ENCODE measurements at regions not wholly inside any gene's neighbourhood (a gene's known extent, or its start where the extent isn't known, plus 50 kb on each side); places are given as distances from the start of the nearest gene placed in this dataset.

DNA sequence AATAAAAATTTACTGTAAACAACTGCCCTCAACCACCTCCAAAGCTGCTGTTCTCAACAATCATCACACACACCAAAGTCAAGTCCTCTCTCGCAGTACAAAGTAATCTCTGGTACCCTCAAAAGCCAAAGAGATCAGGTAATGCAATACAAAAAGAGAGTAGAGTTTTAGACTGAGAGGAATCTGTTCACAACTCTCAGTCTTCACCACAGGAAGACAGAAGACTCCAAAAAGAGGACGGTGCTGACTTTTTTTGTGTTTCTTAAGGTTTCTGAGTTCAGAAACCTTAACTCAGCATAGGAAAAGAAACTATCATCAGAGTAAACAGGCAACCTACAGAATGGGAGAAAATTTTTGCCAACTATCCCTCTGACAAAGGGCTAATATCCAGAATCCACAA, 1072.3 kb upstream of the DIAPH2 start:
- DNase-seq (ENCODE audit: low spot score in 2 of 2) = no peak
- TF ChIP-seq, protein P1, sequence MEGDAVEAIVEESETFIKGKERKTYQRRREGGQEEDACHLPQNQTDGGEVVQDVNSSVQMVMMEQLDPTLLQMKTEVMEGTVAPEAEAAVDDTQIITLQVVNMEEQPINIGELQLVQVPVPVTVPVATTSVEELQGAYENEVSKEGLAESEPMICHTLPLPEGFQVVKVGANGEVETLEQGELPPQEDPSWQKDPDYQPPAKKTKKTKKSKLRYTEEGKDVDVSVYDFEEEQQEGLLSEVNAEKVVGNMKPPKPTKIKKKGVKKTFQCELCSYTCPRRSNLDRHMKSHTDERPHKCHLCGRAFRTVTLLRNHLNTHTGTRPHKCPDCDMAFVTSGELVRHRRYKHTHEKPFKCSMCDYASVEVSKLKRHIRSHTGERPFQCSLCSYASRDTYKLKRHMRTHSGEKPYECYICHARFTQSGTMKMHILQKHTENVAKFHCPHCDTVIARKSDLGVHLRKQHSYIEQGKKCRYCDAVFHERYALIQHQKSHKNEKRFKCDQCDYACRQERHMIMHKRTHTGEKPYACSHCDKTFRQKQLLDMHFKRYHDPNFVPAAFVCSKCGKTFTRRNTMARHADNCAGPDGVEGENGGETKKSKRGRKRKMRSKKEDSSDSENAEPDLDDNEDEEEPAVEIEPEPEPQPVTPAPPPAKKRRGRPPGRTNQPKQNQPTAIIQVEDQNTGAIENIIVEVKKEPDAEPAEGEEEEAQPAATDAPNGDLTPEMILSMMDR (IDR thresholded peaks at IDR 0.05) = no peak
- Histone ChIP-seq H3K27ac (no peak overlapping the region), H3K4me3 (no peak overlapping the region), H3K9me3 (no peaks in the 10 kb centered on the region), H3K36me3 (no peaks in the 10 kb centered on the region), H3K4me1 (no peaks in the 10 kb centered on the region), H3K27me3 (no peaks in the 10 kb centered on the region)
- intact Hi-C loops (cut with DNase I) = no loop called here

DNA sequence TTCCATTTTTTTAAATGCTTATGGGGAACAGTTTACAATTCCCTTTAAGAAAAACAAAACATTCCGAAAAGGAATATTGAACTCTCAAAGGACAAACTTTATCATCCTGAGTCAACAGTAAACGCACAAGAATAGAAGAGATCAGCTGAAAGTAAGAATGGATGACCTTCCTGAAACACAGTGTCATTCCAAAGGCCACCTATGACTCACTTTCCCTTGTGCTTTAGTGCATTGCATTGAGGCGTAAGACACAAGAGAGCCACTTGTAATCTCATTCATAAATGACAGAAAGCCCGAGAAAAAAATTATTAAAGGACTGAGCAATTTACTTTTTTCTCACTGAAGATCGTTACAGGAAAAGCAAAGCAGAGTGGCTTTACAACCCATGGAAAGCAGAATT, 1062.4 kb upstream of the DIAPH2 start:
- Histone ChIP-seq H3K27ac (no peak overlapping the region), H3K4me3 (no peak overlapping the region), H3K4me1 (no peaks in the 10 kb centered on the region), H3K36me3 (no peaks in the 10 kb centered on the region), H3K27me3 (no peaks in the 10 kb centered on the region), H3K9me3 (no peaks in the 10 kb centered on the region)
- intact Hi-C loops (cut with DNase I) = no loop called here
- no peak for DNase-seq (ENCODE audit: low spot score in 2 of 2)
- TF ChIP-seq, protein P1 (IDR thresholded peaks at IDR 0.05) = no peak

DNA sequence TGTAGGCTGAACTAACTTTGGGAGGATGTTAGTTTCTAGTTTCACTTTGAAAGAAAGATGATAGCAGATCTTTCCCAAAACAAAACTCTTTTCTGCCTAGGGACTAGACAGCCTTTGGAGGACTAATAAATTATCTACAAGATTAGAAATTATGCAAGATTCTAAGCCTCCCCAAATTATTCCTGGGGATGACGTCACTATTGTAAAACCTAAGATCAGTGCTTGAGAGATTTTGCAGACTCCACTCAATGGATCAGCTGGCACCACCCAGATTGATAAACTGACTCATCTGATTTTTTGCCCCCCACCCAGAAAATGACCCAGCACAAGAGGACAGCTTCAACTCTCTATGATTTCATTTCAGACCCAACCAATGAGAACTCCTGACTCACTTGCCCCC, 1057.9 kb upstream of the DIAPH2 start:
- H3K36me3 ChIP-seq = no peaks in the 10 kb centered on the region
- TF ChIP-seq, protein P1 (IDR thresholded peaks at IDR 0.05) = no peak
- intact Hi-C loops (cut with DNase I) = no loop called here

DNA sequence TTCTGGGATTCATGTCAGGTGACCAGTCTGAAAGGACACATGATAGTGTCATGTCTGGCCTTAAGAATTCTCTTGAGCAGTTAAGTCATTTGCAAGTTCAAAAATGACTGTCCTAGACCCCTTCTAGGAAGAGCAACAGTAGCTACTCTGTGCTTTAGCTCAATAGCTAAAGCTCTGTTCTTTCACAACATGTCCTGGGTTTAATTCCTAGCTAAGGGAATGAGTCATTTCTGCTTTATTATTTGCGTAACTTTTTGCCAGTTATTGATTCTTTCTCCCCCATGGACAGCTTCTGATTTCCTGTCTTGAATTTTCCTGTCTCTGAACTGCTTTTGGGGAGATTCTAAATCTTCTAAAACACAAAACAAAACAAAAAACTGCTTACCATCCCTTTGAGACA, 1055.8 kb upstream of the DIAPH2 start:
- Histone ChIP-seq H3K4me3 (no peak overlapping the region), H3K9me3 (no peaks in the 10 kb centered on the region), H3K27ac (no peak overlapping the region), H3K36me3 (no peaks in the 10 kb centered on the region), H3K4me1 (no peaks in the 10 kb centered on the region), H3K27me3 (no peaks in the 10 kb centered on the region)
- TF ChIP-seq, protein P1 (IDR thresholded peaks at IDR 0.05) = no peak
- DNase-seq (ENCODE audit: low spot score in 2 of 2) = no peak
- intact Hi-C loops (cut with DNase I) = no loop called here

More for the DNA sequence above, 1057.9 kb upstream of the DIAPH2 start:
- no peaks in the 10 kb centered on the region for H3K4me1 ChIP-seq
- H3K27ac ChIP-seq = no peak overlapping the region
- no peak for DNase-seq (ENCODE audit: low spot score in 2 of 2)
- no peak overlapping the region for H3K4me3 ChIP-seq
- no peaks in the 10 kb centered on the region for H3K9me3 ChIP-seq
- H3K27me3 ChIP-seq = no peaks in the 10 kb centered on the region

DNA sequence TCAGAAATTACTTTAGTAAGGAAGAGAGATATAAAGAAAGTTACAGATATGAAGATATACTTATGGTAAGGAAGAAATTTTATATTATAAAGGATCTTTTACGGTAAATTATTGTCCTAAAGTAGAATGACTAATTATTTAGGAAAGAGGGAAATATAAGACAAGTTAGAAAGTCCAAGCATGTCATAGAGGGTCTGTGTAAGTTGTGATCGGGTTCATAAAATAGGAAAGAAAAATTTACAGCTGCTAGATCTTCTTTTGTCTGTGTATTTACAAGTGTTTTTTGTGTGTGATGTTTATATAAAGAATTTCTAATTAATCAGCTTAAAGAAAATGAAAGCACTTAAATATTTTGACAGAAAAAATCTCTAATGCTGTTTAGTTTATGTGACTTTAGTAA, 1054.9 kb upstream of the DIAPH2 start:
- Histone ChIP-seq H3K4me3 (no peak overlapping the region), H3K36me3 (no peaks in the 10 kb centered on the region), H3K9me3 (no peaks in the 10 kb centered on the region), H3K4me1 (no peaks in the 10 kb centered on the region), H3K27ac (no peak overlapping the region), H3K27me3 (no peaks in the 10 kb centered on the region)
- no peak for DNase-seq (ENCODE audit: low spot score in 2 of 2)
- TF ChIP-seq, protein P1 (IDR thresholded peaks at IDR 0.05) = no peak
- intact Hi-C loops (cut with DNase I) = no loop called here

DNA sequence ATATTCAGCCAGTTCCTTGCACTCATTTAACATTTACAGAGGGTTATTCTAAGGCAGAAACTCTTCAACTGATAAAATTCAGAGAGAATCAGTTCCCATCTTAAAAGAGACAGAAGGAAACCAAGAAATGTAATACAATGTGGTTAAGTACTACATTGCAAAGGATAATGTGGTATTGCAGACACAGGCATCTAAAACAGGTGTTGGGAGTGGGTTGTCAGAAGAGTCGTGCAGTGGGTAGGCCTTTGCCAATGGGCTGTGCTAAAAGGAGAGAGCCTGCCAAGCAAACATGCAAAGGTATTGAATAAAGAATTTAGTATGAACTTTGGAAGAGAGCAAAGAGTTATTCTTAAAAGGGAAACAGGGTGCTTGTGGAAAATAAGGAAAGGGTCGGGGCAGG, 1044.4 kb upstream of the DIAPH2 start:
- Histone ChIP-seq H3K9me3 (no peaks in the 10 kb centered on the region), H3K27me3 (no peaks in the 10 kb centered on the region), H3K36me3 (no peaks in the 10 kb centered on the region), H3K27ac (no peak overlapping the region), H3K4me1 (no peaks in the 10 kb centered on the region), H3K4me3 (no peak overlapping the region)
- intact Hi-C loops (cut with DNase I) = no loop called here
- no peak for DNase-seq (ENCODE audit: low spot score in 2 of 2)
- TF ChIP-seq, protein P1 (IDR thresholded peaks at IDR 0.05) = no peak
